Esophagus (tissue), 2 donors: ENCODE measurements at regions not wholly inside any gene's neighbourhood (a gene's known extent, or its start where the extent isn't known, plus 50 kb on each side); places are given as distances from the start of the nearest gene placed in this dataset.

Experiments used
- H3K27ac ChIP-seq, 2 donors: one replicate each; pipeline ENCODE4 v1.5.1; 2013; ENCODE audit warnings: low read depth in 2 of 2, mild to moderate bottlenecking in 2 of 2, inconsistent platforms in 1 of 2, low read length in 1 of 2, moderate library complexity in 1 of 2
- H3K27me3 ChIP-seq, 2 donors: one replicate each; pipeline ENCODE4 v1.6.1; 2013; ENCODE audit warnings: low read length in 2 of 2, control low read depth in 1 of 2, mild to moderate bottlenecking in 1 of 2; ENCODE audit not compliant: insufficient read depth in 2 of 2, control insufficient read depth in 1 of 2
- H3K36me3 ChIP-seq, 2 donors: one replicate each; pipeline ENCODE4 v1.6.1; 2013; ENCODE audit warnings: low read length in 1 of 2; ENCODE audit not compliant: control insufficient read depth in 2 of 2, insufficient read depth in 2 of 2
- H3K4me1 ChIP-seq, 2 donors: one replicate each; pipeline ENCODE4 v1.6.1; 2013; ENCODE audit warnings: low read length in 1 of 2; ENCODE audit not compliant: control insufficient read depth in 2 of 2, insufficient read depth in 2 of 2
- H3K4me3 ChIP-seq, 2 donors: one replicate each; pipeline ENCODE4 v1.5.1; 2013; ENCODE audit warnings: low read length in 2 of 2, mild to moderate bottlenecking in 2 of 2, low read depth in 1 of 2, moderate library complexity in 1 of 2
- H3K9me3 ChIP-seq, 2 donors: one replicate each; pipeline ENCODE4 v1.6.1; 2013; ENCODE audit warnings: mild to moderate bottlenecking in 2 of 2, low read depth in 1 of 2, low read length in 1 of 2, moderate library complexity in 1 of 2; ENCODE audit not compliant: control insufficient read depth in 2 of 2, insufficient read depth in 1 of 2
- WGBS, 2 donors: extraction: QIAGEN DNeasy Blood & Tissue Kit; methylation state at CpG; one replicate each; pipeline ENCODE4 v1.1.7; 2013; 5-methylcytosine and 5-hydroxymethylcytosine counted together
- donor health status: healthy with polysubstance abuse.
- donor health status: Bipolar disorder and iron deficiency.

- H3K4me3 ChIP-seq = no peak overlapping the region
- WGBS, 2 donors = 47 to 70% methylated on average over 2 of the region's 2 CpGs
- H3K36me3 ChIP-seq = no peaks in the 10 kb centered on the region
- H3K27ac ChIP-seq = no peak overlapping the region
- no peaks in the 10 kb centered on the region for H3K9me3 ChIP-seq
- no peaks in the 10 kb centered on the region for H3K4me1 ChIP-seq
- no peaks in the 10 kb centered on the region for H3K27me3 ChIP-seq
Measured at GRCh38 chr18:34084635-34085034, 140.1 kb downstream of the NOL4 start.

- no peaks in the 10 kb centered on the region for H3K27me3 ChIP-seq
- no peaks in the 10 kb centered on the region for H3K9me3 ChIP-seq
- no peak overlapping the region for H3K27ac ChIP-seq
- H3K4me3 ChIP-seq = no peak overlapping the region
- H3K4me1 ChIP-seq = no peaks in the 10 kb centered on the region
- H3K36me3 ChIP-seq = no peaks in the 10 kb centered on the region
- WGBS, 2 donors = 90 to 91% methylated on average over 9 of the region's 9 CpGs
Measured at GRCh38 chr18:34083910-34084535, 140.7 kb downstream of the NOL4 start.

GRCh38 chr18:34077599-34077998, 147.1 kb downstream of the NOL4 start:
- Histone ChIP-seq H3K36me3 (no peaks in the 10 kb centered on the region), H3K27ac (no peak overlapping the region), H3K4me1 (no peaks in the 10 kb centered on the region), H3K27me3 (no peaks in the 10 kb centered on the region), H3K9me3 (no peaks in the 10 kb centered on the region), H3K4me3 (no peak overlapping the region)

- WGBS, 2 donors = 83 to 88% methylated on average over 10 of the region's 10 CpGs
- H3K27ac ChIP-seq = no peak overlapping the region
- no peaks in the 10 kb centered on the region for H3K4me1 ChIP-seq
- no peak overlapping the region for H3K4me3 ChIP-seq
- no peaks in the 10 kb centered on the region for H3K9me3 ChIP-seq
- no peaks in the 10 kb centered on the region for H3K27me3 ChIP-seq
- H3K36me3 ChIP-seq = no peaks in the 10 kb centered on the region
Measured at GRCh38 chr18:34075963-34076860, 148.5 kb downstream of the NOL4 start.

- no peak overlapping the region for H3K4me3 ChIP-seq
- H3K27me3 ChIP-seq = no peaks in the 10 kb centered on the region
- H3K36me3 ChIP-seq = no peaks in the 10 kb centered on the region
- H3K9me3 ChIP-seq = no peaks in the 10 kb centered on the region
- no peaks in the 10 kb centered on the region for H3K4me1 ChIP-seq
- H3K27ac ChIP-seq = no peak overlapping the region
Measured at GRCh38 chr18:34061226-34061625, 163.5 kb downstream of the NOL4 start.

GRCh38 chr18:34055227-34055626, 169.5 kb downstream of the NOL4 start:
- Histone ChIP-seq H3K4me1 (no peaks in the 10 kb centered on the region), H3K4me3 (no peak overlapping the region), H3K27me3 (no peaks in the 10 kb centered on the region), H3K36me3 (no peaks in the 10 kb centered on the region), H3K9me3 (no peaks in the 10 kb centered on the region), H3K27ac (no peak overlapping the region)
- WGBS, 2 donors = 73 to 80% methylated on average over 1 of the region's 1 CpG

- WGBS, 2 donors = 91 to 97% methylated on average over 2 of the region's 2 CpGs
Measured at GRCh38 chr18:34050661-34051060, 174.1 kb downstream of the NOL4 start.

GRCh38 chr18:34049511-34049910, 175.2 kb downstream of the NOL4 start:
- no peak overlapping the region for H3K4me3 ChIP-seq
- H3K27me3 ChIP-seq = no peaks in the 10 kb centered on the region
- 84 to 88% methylated on average over 3 of the region's 3 CpGs for WGBS, 2 donors
- H3K27ac ChIP-seq = no peak overlapping the region
- no peaks in the 10 kb centered on the region for H3K4me1 ChIP-seq
- no peaks in the 10 kb centered on the region for H3K36me3 ChIP-seq
- H3K9me3 ChIP-seq = no peaks in the 10 kb centered on the region

More at GRCh38 chr18:34050661-34051060, 174.1 kb downstream of the NOL4 start:
- Histone ChIP-seq H3K36me3 (no peaks in the 10 kb centered on the region), H3K27ac (no peak overlapping the region), H3K4me1 (no peaks in the 10 kb centered on the region), H3K9me3 (no peaks in the 10 kb centered on the region), H3K27me3 (no peaks in the 10 kb centered on the region), H3K4me3 (no peak overlapping the region)

GRCh38 chr18:34048423-34048822, 176.3 kb downstream of the NOL4 start:
- no peak overlapping the region for H3K27ac ChIP-seq
- no peak overlapping the region for H3K4me3 ChIP-seq
- no peaks in the 10 kb centered on the region for H3K27me3 ChIP-seq
- whole genome bisulfite sequencing, 2 donors = 72 to 77% methylated on average over 3 of the region's 3 CpGs
- no peaks in the 10 kb centered on the region for H3K9me3 ChIP-seq
- H3K36me3 ChIP-seq = no peaks in the 10 kb centered on the region
- H3K4me1 ChIP-seq = no peaks in the 10 kb centered on the region
